ENCODE measurements at regions not wholly inside any gene's neighbourhood (a gene's known extent, or its start where the extent isn't known, plus 50 kb on each side); places are given as distances from the start of the nearest gene placed in this dataset.

DNA sequence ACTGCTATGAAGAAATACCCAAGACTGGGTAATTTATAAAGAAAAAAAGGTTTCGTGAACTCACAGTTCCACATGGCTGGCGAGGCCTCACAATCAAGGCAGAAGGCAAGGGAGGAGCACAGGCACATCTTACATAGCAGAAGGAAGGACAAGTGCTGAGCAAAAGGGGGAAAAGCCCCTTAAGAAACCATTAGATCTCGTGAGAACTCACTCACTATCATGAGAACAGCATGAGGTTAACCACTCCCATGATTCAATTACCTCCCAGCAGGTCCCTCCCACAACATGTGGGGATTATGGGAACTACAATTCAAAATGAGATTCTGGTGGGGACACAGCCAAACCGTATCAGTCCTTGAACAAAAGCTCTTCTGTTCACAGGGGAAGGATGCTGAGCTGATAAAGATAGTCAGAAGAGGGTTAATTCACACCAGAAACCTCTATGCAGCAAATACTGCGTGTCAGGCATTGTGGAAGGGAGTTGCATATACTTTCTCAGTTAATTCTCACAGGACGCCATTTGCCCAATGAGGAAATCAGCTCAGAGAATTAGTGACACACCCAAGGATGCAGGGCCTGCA, 246.2 kb downstream of the FOXO1 start:
- Mint-ChIP-seq H3K27me3 (ENCODE audit: low read depth) (no peaks in the 10 kb centered on the region), H3K36me3 (ENCODE audit: low read depth) (peaks cover 6% of the 10 kb centered on the region), H3K4me3 (no peak overlapping the region), H3K9me3 (peaks cover 11% of the 10 kb centered on the region), H3K27ac (no peak overlapping the region), H3K4me1 (ENCODE audit: low read depth) (peaks cover 3% of the 10 kb centered on the region)

DNA sequence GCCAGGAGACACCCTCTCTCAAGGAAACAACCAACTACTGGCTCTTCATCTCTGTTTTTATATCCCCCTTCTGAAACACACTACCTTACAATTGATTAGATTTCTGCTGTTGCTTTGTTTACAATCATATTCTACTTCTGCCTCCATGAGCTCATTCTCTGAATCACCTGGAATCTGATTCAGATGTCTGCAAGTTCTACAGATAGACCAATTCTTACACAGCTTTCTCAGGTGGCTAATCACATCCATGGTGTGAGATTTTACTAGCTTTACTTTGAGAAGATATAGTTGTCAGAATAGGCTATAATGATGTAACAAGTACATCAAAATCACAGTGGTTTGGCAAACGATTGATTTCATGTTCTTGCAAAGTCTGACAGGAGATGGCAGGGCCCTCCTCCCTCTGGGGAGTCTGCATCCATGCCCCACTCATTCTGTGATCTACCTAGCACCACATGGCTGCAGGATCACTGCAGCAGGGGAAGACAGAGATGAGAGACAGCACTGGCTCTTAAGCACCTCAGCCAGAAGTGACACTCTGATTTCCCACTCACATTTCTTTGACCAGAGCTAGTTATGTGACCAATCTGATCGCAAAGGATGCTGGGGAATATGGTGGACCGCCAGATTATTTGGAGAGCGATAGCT, 243.7 kb downstream of the FOXO1 start:
- no peaks in the 10 kb centered on the region for H3K27me3 Mint-ChIP-seq (ENCODE audit: low read depth)

DNA sequence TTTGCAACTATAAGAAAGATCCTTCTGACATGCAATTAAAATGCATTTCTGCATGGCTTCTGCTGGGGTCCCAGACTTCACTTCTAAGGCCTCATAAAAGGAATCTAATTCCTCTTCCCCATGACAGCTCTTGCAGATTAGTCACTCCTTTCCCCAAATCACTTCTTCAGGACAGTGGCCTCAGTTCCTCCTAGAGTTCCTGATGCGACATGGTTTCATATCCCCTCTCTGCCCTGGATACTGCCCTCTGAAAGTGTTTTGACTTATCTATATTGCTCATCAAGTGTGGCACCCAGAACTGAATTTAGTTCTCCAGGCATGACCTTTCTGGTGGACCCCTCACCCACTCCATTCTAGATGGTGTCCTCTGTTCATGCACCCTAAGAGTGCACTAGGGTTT, 238.1 kb downstream of the FOXO1 start:
- peaks cover 2% of the 10 kb centered on the region for H3K4me1 Mint-ChIP-seq (ENCODE audit: low read depth)
- H3K36me3 Mint-ChIP-seq (ENCODE audit: low read depth), result no peaks in the 10 kb centered on the region
- no peaks in the 10 kb centered on the region for H3K27me3 Mint-ChIP-seq (ENCODE audit: low read depth)
- no peak overlapping the region for H3K27ac Mint-ChIP-seq
- H3K9me3 Mint-ChIP-seq, result no peaks in the 10 kb centered on the region
- no peak overlapping the region for H3K4me3 Mint-ChIP-seq

More for the DNA sequence above, 243.7 kb downstream of the FOXO1 start:
- Mint-ChIP-seq H3K4me1 (ENCODE audit: low read depth) (peaks cover 3% of the 10 kb centered on the region), H3K9me3 (peaks cover 4% of the 10 kb centered on the region), H3K36me3 (ENCODE audit: low read depth) (no peaks in the 10 kb centered on the region), H3K27ac (no peak overlapping the region), H3K4me3 (no peak overlapping the region)

DNA sequence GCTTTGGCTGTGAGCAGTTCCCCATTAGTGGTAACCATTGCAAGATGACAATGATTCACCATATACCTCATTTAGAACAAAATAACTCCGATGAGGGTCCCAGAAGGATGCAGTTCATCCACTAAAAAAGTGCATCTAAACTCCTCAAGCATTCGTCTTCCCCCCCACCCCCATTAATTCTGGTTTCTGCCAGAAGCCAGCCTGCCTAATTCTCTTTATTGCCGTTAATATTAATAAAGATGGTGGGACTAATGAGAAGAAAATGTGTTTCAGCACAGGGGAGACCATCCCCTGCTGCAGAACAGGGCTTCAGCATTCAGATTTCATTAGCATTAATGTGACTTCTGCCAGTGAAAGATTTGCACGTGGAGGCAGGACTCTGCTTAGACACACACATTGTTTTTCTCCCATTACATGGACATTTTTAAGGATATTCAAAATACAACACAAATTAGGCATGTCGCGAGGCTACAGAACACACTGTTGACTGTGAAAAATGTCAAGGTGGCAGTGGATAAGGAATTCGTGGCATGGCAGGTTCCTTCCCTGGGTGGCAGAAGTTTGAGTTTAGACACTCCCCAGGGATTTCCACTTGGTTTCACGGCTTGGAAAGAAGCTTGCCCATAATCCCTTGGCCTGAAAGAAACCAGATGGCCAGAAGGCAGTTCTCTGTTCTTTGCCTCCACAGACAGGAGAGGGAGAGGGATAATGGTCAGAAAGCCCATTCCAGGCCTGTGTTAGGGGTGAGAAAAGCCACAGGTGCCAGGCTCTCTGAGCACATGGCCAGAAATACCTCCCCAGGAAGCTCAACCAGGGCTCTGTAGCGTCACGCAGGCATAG, 236.5 kb downstream of the FOXO1 start:
- H3K36me3 Mint-ChIP-seq (ENCODE audit: low read depth), result no peaks in the 10 kb centered on the region
- H3K9me3 Mint-ChIP-seq, result no peaks in the 10 kb centered on the region
- H3K27me3 Mint-ChIP-seq (ENCODE audit: low read depth), result no peaks in the 10 kb centered on the region
- H3K4me3 Mint-ChIP-seq, result no peak overlapping the region
- H3K4me1 Mint-ChIP-seq (ENCODE audit: low read depth), result peaks cover 16% of the 10 kb centered on the region
- H3K27ac Mint-ChIP-seq, result no peak overlapping the region

DNA sequence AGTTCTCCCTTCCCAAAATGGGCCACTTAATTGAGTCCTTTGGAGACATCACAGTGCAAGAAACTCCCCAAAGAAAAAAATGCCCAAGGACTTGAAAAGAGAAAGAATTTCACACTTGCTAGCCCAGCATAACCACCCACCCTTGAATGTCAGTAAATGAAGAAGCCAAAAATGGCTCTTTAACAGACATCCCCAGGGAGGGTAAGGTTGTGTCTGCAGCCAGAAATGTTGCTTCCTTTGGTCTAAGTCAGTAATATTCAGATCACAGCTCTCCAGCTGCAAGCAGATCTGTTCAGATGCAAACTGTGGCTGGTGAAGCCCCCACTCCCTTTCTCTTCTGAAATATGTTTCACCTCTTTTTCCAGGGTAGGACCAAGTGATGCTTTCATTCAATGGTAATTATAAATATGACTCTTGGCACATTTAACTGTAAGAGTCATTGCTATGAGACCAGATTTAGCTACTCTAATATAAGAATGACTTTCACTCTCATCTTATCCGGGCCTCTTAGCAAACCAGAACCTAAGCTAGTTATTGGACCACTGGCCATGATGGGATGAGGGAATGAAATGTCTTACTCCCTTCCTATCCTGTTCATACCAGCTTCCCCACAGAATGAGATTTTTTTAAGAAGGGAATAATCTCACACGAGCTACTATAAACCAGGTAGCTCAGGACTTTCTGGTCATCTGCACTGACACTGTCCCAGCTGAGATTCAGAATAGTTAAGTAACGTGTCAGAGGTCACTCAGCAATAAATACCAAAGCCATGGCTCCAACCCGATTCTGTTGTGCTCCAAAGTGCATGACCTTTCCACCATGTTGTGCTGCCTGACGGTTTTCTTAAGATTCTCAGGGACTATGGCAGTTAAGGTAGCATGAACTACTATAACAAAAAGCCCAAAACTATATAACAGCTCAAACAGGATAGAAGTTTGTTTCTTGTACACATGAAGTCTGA, 234.1 kb downstream of the FOXO1 start:
- H3K27me3 Mint-ChIP-seq (ENCODE audit: low read depth), result no peaks in the 10 kb centered on the region
- H3K4me1 Mint-ChIP-seq (ENCODE audit: low read depth), result peaks cover 20% of the 10 kb centered on the region
- H3K9me3 Mint-ChIP-seq, result no peaks in the 10 kb centered on the region
- H3K27ac Mint-ChIP-seq, result no peak overlapping the region
- no peaks in the 10 kb centered on the region for H3K36me3 Mint-ChIP-seq (ENCODE audit: low read depth)
- no peak overlapping the region for H3K4me3 Mint-ChIP-seq

DNA sequence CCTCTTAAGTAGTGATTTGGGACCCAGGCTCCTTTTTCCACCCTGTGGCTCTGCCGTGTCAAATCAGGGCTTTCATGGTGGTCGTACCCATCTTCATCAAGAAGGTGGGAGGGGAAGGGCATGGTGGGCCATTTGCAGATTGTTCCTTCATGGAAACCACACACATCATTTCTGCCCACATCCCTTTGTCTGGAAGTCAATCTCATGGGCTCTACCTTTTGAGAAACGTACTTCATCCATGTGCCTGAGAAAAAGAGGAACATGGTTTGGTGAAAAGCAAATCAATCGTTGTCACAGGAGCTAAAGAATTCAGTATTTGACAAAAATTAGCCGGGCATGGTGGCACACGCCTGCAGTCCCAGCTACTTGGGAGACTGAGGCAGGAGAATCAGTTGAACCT, 233.4 kb downstream of the FOXO1 start:
- H3K4me3 Mint-ChIP-seq, result no peak overlapping the region
- H3K27me3 Mint-ChIP-seq (ENCODE audit: low read depth), result no peaks in the 10 kb centered on the region
- no peaks in the 10 kb centered on the region for H3K36me3 Mint-ChIP-seq (ENCODE audit: low read depth)
- no peaks in the 10 kb centered on the region for H3K9me3 Mint-ChIP-seq
- H3K27ac Mint-ChIP-seq, result no peak overlapping the region
- peaks cover 24% of the 10 kb centered on the region for H3K4me1 Mint-ChIP-seq (ENCODE audit: low read depth)

DNA sequence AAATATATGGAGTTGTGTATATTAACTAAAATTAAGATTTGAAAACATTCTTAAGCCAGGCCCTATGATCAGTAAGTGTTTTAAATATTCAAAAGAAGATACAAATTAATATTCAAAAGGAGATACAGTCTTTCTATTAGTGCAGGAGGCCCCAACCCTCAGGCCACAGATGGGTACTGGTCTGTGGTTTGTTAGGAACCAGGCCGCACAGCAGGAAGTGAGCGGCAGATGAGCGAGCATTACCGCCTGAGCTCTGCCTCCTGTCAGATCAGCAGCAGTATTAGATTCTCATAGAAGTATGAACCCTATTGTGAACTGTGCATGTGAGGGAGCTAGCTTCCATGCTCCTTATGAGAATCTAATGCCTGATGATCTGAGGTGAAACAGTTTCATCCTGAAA, 232.9 kb downstream of the FOXO1 start:
- Mint-ChIP-seq H3K27me3 (ENCODE audit: low read depth) (no peaks in the 10 kb centered on the region), H3K4me3 (no peak overlapping the region), H3K27ac (no peak overlapping the region), H3K36me3 (ENCODE audit: low read depth) (no peaks in the 10 kb centered on the region), H3K4me1 (ENCODE audit: low read depth) (peaks cover 30% of the 10 kb centered on the region), H3K9me3 (no peaks in the 10 kb centered on the region)

DNA sequence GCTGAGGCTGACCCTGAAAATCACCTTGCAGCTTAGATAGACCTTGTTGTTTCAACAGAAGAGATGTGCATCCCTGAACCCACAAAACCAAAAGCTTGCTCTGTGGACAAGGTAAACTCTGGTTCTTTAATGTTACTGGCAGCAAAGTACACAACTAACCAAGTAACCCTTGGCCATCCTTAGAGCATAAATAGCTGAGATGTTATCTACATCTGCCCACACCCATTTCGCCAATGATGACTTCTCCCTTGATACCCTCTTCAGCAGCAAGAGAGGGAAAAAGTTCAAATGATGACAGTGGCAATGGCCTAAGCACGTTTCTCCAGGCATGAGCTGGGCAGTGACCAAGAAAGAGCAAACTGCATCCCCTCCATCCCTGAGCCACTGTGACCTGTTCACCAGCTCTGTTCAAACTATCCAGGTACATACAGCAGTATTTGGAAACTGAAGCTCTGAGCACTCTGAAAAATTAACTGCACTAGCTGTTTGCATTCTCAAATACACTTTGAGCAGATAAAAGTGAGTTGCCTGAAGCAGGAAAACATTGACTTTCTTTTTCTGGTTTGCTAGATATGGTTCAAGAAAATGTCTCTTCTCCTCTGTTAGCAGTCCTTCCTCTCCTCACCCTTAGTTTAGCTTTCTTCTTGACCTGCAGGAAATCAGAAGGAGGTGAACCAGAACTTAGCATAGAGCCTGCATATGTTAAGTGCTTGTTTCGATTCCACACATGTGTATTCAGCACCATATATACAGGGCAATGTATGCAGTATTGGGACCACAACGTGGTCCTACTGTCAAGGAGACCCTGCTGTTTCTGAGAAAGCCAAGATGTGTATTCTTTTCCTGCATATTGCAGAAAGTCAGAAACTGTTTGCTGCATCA, 231.7 kb downstream of the FOXO1 start:
- Mint-ChIP-seq H3K36me3 (ENCODE audit: low read depth) (no peaks in the 10 kb centered on the region), H3K4me3 (no peak overlapping the region), H3K27ac (peak overlapping the region; percentile 14), H3K9me3 (no peaks in the 10 kb centered on the region), H3K27me3 (ENCODE audit: low read depth) (no peaks in the 10 kb centered on the region), H3K4me1 (ENCODE audit: low read depth) (peaks cover 37% of the 10 kb centered on the region)

DNA sequence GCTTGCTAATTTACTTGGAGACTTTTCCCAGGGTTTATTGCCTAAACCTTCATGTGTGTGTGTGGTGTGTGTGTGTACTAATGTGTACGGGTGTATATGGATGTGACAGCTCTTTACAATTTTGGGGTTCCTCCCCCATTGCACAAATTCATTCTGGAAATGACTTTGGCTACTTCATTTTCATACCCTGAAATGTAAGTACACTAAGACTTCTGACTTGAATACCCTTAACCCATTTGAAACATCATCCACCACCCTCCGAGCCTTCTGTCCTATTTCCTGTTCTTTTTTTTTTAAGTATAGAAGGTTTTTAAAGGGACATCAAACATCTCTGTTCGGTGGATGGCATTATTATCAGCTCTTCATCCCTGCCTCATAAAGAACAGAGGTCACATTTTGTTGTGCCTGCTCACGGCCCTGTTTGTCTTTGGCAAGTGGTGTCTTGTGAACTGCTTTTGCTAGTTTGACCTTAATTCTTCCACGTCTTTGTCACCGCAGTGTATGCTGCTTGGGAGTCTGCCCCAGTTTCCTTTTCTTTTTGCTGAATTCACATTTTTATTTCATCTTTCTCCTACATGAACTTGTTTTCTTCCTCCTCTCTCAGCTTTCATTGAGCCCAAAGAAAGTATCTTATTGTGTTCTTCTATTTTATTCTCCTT, 228.3 kb downstream of the FOXO1 start:
- Mint-ChIP-seq H3K9me3 (no peaks in the 10 kb centered on the region), H3K27ac (peak overlapping the region; percentile 64), H3K4me1 (ENCODE audit: low read depth) (peaks cover 35% of the 10 kb centered on the region), H3K27me3 (ENCODE audit: low read depth) (no peaks in the 10 kb centered on the region), H3K36me3 (ENCODE audit: low read depth) (no peaks in the 10 kb centered on the region), H3K4me3 (peak overlapping the region; percentile 35)

DNA sequence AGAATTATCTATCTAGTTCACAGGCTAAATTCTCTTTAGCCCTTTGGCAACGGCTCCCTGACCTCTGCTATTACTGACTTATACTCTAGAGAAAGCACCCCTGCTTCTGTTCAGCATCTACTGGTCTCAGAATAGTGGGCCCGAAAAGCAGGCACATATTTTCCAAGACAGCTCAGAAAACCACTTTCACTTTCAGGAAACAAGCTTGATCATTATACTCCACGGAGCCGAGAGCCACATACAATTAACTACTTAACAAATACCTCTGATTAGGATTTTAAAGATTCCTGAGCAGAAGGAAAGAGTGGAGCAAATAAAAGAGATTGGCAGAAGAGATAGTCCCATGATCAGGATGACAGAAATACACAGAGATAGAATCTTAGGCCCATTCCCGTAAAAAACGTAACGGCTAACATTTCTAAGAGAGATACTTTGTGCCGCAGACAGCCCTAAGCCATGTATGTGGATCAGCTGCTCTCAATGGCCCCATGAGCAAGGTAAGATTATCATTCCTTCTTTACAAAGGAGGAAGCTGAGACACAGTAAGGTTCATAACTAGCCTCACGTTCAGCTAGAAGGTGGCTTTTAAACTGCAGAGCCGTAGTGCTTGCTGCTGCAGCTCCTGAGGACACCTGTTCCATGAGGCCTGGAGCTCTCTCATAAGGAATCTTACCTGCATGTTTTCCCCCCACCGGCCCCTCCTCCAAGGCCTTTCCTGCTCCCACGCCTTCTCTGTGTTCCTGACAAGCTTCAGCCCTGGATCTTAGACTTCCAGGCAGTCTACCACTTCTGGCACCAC, 227.2 kb downstream of the FOXO1 start:
- H3K4me1 Mint-ChIP-seq (ENCODE audit: low read depth), result peaks cover 29% of the 10 kb centered on the region
- H3K27me3 Mint-ChIP-seq (ENCODE audit: low read depth), result no peaks in the 10 kb centered on the region
- H3K27ac Mint-ChIP-seq, result peak overlapping the region; percentile 27
- H3K9me3 Mint-ChIP-seq, result no peaks in the 10 kb centered on the region
- H3K36me3 Mint-ChIP-seq (ENCODE audit: low read depth), result no peaks in the 10 kb centered on the region
- peak overlapping the region; percentile 52 for H3K4me3 Mint-ChIP-seq

DNA sequence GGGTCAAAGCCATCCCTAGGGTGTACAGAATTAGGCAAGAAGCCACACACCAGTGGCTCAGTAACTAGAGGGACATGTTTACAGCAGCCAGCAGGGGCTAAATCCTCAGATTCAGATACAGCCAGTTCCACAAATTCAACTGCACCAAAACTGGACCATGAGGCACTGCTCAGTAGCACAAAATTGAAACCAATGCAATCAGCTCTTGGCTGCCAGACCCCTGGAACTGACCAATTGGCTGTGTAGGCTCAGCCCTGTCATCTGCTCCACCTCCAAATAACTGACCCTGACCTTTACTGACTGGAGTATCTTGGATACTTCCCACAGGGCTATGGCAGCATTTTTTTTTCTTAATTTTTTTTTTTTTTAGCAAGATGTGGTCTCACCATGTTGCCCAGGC, 226.5 kb downstream of the FOXO1 start:
- Mint-ChIP-seq H3K9me3 (no peaks in the 10 kb centered on the region), H3K27me3 (ENCODE audit: low read depth) (no peaks in the 10 kb centered on the region), H3K27ac (no peak overlapping the region), H3K36me3 (ENCODE audit: low read depth) (no peaks in the 10 kb centered on the region), H3K4me1 (ENCODE audit: low read depth) (peaks cover 24% of the 10 kb centered on the region), H3K4me3 (no peak overlapping the region)

DNA sequence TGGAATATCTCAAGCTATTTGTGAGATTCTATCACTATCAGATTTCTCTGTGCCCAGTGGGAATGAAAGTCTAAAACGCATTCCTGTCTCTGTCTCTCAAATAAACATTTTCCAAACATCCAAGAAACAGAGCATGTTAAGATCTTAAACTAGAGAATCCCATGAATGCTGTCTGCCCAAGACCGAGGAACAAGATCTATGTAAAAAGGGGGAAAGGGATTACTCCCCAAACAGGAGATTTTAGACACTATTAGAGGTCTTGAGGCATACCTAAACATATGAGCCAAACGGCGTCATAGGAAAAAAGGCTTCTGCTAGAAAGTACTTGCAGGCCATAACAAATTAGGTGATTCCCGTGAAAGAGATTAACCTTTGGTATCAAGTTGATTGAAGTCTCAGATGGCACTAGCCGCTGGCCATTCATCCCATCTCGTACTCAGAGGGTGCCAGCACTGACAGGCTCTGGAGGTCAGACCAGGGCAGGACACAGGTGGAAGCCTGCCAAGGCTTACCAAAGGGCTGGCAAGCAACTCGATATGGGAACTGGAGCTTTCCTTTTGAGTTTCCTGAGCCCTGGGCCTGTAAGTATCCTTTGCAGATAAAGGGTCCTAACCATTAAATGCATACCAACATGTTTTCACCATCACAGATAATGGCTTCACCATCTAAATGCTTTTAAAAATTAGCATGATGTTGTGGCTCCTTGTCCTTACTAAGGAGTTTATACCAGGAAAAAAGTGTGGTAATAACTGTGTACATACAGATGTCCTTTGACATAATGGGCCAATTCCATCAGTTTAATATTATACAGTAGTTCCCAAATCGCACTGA, 225.2 kb downstream of the FOXO1 start:
- no peak overlapping the region for H3K4me3 Mint-ChIP-seq
- peaks cover 23% of the 10 kb centered on the region for H3K4me1 Mint-ChIP-seq (ENCODE audit: low read depth)
- no peaks in the 10 kb centered on the region for H3K27me3 Mint-ChIP-seq (ENCODE audit: low read depth)
- H3K27ac Mint-ChIP-seq, result no peak overlapping the region
- H3K9me3 Mint-ChIP-seq, result no peaks in the 10 kb centered on the region
- peaks cover under 1% of the 10 kb centered on the region for H3K36me3 Mint-ChIP-seq (ENCODE audit: low read depth)

Data from T-helper 1 cell treated with Interleukin-12 subunit alpha and Interleukin-12 subunit beta and Interleukin-4 antibody, amounts not matched to agents 30 μg/mL and 1 μg/mL, for 36 hours (primary cell).